ENCODE measurements at regions not wholly inside any gene's neighbourhood (a gene's known extent, or its start where the extent isn't known, plus 50 kb on each side); places are given as distances from the start of the nearest gene placed in this dataset.
A peak's percentile ranks its signal among the peaks of the same experiment; 100 is the strongest.
"Not testable (repeated sequence)": the region's sequence is repeated elsewhere in the genome, so short reads cannot be mapped to it uniquely, and the experiment has no call there.

GRCh38 chr1:58190267-58190988 is 356.1 kb downstream of the OMA1 start:
- DNase-seq (ENCODE audit: low spot score), result no peak

- DNase-seq (ENCODE audit: low spot score), result no peak
Measured at GRCh38 chr1:58189453-58189852, 357.1 kb downstream of the OMA1 start.

GRCh38 chr1:58183286-58183685 is 363.2 kb downstream of the OMA1 start:
- DNase-seq (ENCODE audit: low spot score), result no peak

- DNase-seq (ENCODE audit: low spot score), result no peak
Measured at GRCh38 chr1:58180537-58180936, 366.0 kb downstream of the OMA1 start.

GRCh38 chr1:58169160-58169559 is 377.4 kb downstream of the OMA1 start:
- DNase-seq (ENCODE audit: low spot score), result not testable (repeated sequence)

- DNase-seq (ENCODE audit: low spot score), result not testable (repeated sequence)
Measured at GRCh38 chr1:58167131-58167530, 379.4 kb downstream of the OMA1 start.

- DNase-seq (ENCODE audit: low spot score), result no peak
Measured at GRCh38 chr1:58166417-58166816, 380.1 kb downstream of the OMA1 start.

- DNase-seq (ENCODE audit: low spot score), result no peak
Measured at GRCh38 chr1:58165073-58165472, 381.5 kb downstream of the OMA1 start.

- DNase-seq (ENCODE audit: low spot score), result peak; percentile 62
Measured at GRCh38 chr1:58162952-58163550, 383.5 kb downstream of the OMA1 start.

- DNase-seq (ENCODE audit: low spot score), result no peak
Measured at GRCh38 chr1:58159434-58159830, 387.1 kb downstream of the OMA1 start.

GRCh38 chr1:58158506-58159433 is 387.8 kb downstream of the OMA1 start:
- no peak for DNase-seq (ENCODE audit: low spot score)

- no peak for DNase-seq (ENCODE audit: low spot score)
Measured at GRCh38 chr1:58158016-58158415, 388.5 kb downstream of the OMA1 start.

GRCh38 chr1:58157256-58157655 is 389.3 kb downstream of the OMA1 start:
- no peak for DNase-seq (ENCODE audit: low spot score)

- DNase-seq (ENCODE audit: low spot score), result no peak
Measured at GRCh38 chr1:58156831-58157230, 389.7 kb downstream of the OMA1 start.

- no peak for DNase-seq (ENCODE audit: low spot score)
Measured at GRCh38 chr1:58156124-58156468, 390.4 kb downstream of the OMA1 start.

GRCh38 chr1:58155418-58156123 is 391.0 kb downstream of the OMA1 start:
- DNase-seq (ENCODE audit: low spot score), result no peak

GRCh38 chr1:58154256-58154655 is 392.3 kb downstream of the OMA1 start:
- no peak for DNase-seq (ENCODE audit: low spot score)

- no peak for DNase-seq (ENCODE audit: low spot score)
Measured at GRCh38 chr1:58152697-58153096, 393.8 kb downstream of the OMA1 start.

- no peak for DNase-seq (ENCODE audit: low spot score)
Measured at GRCh38 chr1:58149271-58149812, 397.2 kb downstream of the OMA1 start.

GRCh38 chr1:58144698-58145270 is 401.7 kb downstream of the OMA1 start:
- DNase-seq (ENCODE audit: low spot score), result no peak

- DNase-seq (ENCODE audit: low spot score), result no peak
Measured at GRCh38 chr1:58143972-58144697, 402.4 kb downstream of the OMA1 start.

All from mucosa of gallbladder (tissue), 1 donor.